HG03342 (cell line): ENCODE measurements at regions not wholly inside any gene's neighbourhood (a gene's known extent, or its start where the extent isn't known, plus 50 kb on each side); places are given as distances from the start of the nearest gene placed in this dataset.
"Not testable (repeated sequence)": the region's sequence is repeated elsewhere in the genome, so short reads cannot be mapped to it uniquely, and the experiment has no call there.

ENCODE experiments used
- ATAC-seq: cut with Tn5 transposase; IDR thresholded peaks from one replicate; pipeline ENCODE4 v1.9.1; 2021; ENCODE audit warnings: mild to moderate bottlenecking, moderate library complexity; ENCODE audit not compliant: unreplicated experiment

DNA sequence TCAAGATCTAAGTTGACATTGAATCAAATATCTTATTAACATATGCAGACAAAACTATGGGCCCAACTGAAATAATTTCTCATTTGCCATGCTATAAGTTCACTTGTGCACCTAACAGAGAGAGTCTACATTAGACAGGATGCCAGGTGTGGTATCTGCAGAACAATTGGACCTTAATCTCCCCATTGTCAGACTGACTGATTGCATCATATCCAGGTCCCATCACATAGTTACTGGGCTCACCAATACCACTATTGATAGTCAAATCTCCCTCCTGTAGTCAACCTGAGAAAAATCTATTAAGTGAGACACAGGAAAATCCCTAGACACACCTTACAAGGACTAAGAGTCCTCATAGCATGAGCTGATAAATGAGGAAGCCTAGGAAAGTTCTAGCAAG, 156.0 kb upstream of the FRG1 start:
- ATAC-seq: no peak

DNA sequence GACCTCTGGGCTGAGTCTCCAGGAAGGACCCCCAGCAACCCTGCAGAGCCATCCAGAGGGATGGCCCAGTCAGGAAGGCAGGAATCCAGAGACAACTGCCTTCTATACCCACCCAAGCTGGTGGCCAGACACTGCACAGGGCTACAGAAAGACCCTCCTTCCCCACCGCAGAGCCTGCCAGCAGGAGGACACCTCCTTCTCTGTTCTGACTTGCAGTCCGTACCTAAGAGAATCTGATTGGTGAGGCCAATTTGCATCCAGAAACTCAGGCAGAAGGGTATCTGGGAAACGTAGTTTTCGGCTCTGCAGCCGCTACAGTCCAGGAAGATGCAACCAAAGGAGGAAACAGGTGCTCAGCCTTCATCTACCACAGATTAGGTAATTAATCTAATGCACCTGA, 155.4 kb upstream of the FRG1 start:
- ATAC-seq: no peak

DNA sequence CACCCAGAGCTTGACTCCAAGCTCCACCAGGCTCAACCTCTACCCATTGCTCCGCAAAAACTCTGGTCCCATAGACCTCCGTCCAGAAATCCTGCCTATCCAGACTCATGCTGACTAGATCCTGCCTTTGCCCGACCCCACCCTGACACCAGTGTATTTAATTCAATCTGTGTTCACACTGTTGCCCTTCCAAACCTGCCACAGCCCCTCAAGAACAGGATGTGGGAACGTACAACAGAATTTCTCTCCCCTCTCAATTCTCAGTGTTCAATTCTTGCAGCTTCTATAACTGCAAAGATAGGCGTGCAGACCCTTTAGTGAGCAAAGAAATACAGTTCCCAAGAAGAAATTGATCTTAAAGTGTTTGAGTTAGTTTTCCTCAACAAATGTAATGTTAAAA, 154.2 kb upstream of the FRG1 start:
- ATAC-seq: no peak

DNA sequence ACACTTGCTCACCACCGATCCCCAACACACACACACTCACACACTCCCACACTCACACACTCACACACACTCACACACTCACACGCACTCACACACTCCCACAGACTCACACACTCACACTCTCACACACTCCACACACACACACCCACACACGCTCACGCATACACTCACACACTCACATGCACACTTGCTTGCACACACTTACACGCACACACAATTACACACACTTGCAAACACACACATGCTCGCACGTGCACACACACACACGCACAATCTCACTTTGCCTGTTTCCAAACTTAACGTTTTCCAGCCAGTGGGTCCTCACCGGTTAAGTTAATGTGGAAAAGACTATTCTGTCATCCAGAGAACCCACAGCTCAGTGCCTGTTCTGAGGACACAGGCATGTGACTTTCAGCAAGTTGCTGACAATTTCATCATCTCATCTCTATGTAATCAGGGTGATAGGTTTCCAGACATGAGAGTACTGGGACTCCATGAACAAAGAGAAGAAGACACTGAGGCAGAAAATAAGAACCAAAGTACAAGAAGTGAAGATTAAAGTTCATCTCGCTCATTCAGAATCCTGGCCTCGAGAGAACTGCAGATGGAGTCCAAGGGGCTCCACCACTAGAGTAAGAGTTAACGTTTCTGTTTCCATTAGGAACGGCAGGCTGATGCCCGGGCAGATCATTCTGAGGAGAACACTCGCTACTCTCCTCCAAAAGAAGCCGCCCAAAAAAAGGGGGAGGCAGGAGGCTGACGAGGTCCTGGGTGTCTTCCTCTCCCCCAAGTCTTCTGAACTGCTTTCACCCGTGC, 153.2 kb upstream of the FRG1 start:
- no peak for ATAC-seq

- peak; percentile 95 for ATAC-seq
These were observed 147.6 kb upstream of the FRG1 start for GRCh38 chr4:189792924-189793618.

- no peak for ATAC-seq
These were observed 140.1 kb upstream of the FRG1 start for GRCh38 chr4:189800545-189801088.

DNA sequence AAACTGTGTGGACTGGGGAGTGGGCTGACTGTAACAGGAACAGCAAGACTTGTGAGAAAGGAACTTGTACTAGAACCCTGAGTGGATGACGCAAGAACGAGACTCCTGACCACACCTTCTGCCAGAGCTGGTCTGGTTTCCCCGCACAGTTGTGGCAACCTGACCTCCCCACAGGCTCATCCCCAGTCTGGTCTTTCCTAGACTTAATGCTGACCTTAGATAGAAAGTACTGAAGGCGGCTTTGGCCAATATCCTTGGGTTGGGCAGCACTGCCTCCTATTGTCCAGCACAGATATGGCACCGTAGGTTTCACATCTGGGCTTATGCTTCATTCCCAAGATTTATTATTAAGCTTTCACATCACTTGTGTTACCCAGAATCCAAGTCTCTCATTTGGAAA, 137.8 kb upstream of the FRG1 start:
- no peak for ATAC-seq

DNA sequence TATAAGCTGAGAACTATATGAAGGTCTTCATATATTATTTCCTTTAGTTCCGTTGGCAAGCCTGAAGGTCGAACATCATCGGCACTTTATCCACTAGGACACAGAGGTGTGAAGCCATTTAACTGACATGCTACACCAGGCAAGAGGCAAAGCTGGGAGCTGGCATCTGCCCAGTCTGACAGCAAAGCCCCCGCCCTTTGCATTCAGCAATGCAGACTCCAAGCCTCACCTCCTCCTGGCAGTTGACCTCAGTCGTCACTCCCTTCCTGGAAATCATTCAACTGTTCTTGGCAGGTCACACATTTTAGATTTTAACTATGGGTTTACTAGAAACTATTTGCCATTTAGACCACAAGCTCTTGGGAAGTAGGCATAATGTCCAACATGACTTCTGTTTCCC, 135.8 kb upstream of the FRG1 start:
- ATAC-seq: no peak

GRCh38 chr4:189806506-189806905, 134.2 kb upstream of the FRG1 start:
- no peak for ATAC-seq

- ATAC-seq: no peak
These were observed 133.6 kb upstream of the FRG1 start for GRCh38 chr4:189807031-189807430.

GRCh38 chr4:189809241-189809735, 131.4 kb upstream of the FRG1 start:
- no peak for ATAC-seq

DNA sequence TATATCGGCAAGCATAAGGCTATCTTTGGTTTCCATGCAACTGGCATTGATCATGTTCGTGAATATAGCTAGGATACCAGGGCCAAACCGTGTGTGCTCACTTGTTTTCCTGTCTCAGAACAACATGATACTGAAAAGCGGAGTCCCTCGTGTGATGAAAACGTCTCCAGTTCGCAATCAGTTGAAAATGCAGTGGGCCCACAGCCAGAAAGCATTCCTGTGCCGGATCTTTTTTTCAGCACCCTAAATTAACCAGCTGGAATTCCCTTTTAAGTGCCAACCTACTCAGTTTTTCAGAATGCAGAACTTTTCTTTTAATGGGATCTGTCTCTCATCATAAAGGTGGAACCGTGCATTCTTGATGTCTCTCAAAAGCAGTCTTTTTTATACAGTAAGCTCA, 130.8 kb upstream of the FRG1 start:
- no peak for ATAC-seq

GRCh38 chr4:189810318-189811181, 130.1 kb upstream of the FRG1 start:
- ATAC-seq: not testable (repeated sequence)

GRCh38 chr4:189815404-189816192, 125.1 kb upstream of the FRG1 start:
- ATAC-seq: no peak

DNA sequence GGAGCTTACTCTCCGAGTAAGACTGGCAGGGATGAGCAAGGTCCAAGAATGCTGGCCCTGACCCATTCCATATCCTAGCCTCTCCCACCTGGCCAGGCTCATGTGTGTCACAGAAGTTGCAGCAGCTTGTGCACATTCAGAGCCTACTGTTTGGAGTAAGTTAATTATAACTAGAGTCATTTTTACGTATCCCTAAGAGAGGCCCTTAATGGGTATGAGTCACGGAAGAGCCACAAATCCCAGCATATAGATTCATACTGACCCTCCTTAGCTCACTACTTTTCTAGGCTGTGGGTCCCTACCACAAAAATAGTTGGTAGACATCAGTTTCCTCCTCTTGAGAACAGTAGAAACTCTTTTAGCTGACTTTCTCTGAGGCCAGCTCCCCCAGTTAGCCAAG, 118.3 kb upstream of the FRG1 start:
- ATAC-seq: no peak

DNA sequence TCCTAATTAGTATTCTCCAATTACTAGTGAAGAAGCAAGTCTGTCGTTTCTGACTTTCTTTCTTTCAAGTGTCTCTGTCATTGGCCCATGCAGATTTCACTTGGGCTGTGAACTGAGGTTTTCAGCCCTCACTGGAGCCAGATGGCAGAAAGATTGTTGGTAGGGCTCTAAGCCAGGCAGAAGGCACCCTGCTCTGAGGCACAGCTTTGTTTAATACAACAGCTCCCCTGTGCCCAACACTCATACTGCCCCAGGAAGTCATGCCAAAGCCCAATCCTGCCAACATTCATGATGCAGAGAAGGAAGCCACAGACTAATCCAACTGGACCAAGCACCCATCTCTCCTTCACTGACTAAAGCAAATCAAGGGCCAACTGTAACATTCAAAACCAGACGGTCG, 117.1 kb upstream of the FRG1 start:
- ATAC-seq: no peak

DNA sequence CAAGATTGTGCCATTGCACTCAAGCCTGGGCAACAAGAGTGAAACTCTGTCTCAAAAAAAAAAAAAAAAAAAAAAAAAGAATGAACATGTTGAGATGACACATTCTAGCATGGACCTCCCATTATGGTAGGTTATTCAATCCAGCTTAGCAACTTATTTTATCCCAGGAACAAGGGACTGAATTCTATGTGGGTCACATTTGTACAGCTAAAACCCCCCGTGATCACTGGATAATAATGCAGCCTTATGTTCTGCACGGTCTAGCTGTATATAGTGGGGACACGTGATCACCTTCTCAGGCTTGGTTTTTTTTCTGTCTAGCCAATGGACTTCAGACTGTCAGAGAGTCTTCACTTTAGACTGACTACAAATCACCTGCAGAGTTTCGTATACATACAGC, 115.2 kb upstream of the FRG1 start:
- no peak for ATAC-seq

DNA sequence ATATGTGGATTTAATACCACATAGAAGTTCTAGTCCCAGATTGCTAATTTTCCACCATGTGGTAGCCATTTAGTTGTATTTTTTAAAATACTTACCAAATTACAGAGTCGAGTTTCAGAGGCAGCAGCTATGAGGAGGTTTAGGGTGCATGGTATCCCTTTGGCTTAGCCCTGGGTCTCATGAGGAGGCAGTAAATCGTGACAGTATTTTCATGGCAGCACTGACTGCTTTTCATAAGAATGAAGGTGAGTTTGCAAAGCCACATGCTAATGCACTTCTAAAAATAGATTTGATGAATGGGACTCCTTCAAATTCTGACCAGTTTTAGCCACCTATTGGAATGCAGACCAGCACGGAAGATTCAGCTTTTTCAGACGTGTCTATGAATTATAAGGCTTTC, 114.0 kb upstream of the FRG1 start:
- ATAC-seq: no peak

DNA sequence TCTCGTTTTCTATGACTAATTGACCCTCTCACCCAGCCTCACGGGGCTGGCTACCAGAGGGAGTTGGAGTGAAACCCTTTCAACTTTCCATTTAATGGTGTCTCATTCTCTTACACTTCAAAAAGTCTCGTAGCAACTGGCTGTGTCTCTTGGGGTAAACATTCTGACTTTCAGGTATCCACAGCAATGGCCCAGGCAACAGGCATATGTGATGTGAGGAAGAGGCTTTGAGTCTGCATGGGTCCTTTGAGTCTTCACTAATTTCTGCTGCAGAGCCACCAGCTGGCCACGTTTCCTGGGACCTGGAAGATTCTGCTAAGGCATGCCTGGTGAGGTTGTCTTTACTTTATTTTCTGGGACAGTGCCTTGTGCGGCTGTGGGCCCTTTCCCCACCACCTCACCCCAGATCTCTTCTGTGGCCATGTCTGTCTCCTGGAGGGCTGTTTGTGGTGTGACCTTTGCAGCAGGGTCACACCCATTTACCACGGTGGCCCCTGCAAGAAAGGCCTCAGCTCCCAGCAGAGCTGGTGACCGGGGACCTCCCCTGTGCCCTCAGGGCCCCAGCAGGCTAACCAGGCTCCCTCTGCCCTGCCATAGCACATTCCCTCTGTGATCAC, 112.5 kb upstream of the FRG1 start:
- no peak for ATAC-seq

DNA sequence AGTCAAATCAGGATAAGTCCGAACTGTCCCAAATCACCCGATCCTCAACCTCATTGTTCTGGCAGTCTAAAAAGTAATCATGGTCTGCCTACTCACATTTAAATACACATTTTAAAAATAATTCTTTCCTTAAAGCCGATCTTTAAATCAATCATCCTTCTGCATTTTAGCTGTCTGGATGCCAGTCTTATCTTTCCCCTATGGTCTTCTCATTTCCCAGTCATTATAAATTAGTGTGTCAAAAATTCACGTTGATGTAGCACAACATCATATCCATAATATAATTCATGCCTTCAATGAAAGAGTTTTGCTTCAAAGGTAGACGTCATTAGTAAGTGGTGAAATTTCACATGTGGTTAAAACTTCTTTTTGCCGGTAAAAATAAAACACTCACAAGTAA, 108.1 kb upstream of the FRG1 start:
- ATAC-seq: no peak
